IMR-90 (cell line): ENCODE measurements at regions not wholly inside any gene's neighbourhood (a gene's known extent, or its start where the extent isn't known, plus 50 kb on each side); places are given as distances from the start of the nearest gene placed in this dataset.

ENCODE experiments used
- CHD1 ChIP-seq: IDR thresholded peaks from 2 replicates; pipeline ENCODE4 v1.6.1; 2012; ENCODE audit warnings: low read depth, low read length, improper control_type of control experiment
- CTCF ChIP-seq: conservative IDR thresholded peaks from 2 replicates; pipeline ENCODE4 v1.5.1; 2012; ENCODE audit warnings: mild to moderate bottlenecking, low read depth, low read length, improper control_type of control experiment
- POLR2A ChIP-seq: IDR thresholded peaks from 2 replicates; pipeline ENCODE4 v1.6.1; 2012; ENCODE audit warnings: mild to moderate bottlenecking, low read depth, low read length
- RAD21 ChIP-seq: IDR thresholded peaks from 2 replicates; pipeline ENCODE4 v1.6.1; 2012; ENCODE audit warnings: low read length, improper control_type of control experiment
- RFX5 ChIP-seq: IDR thresholded peaks from 2 replicates; pipeline ENCODE4 v1.8.0; 2012; ENCODE audit warnings: low read depth, mild to moderate bottlenecking, low read length, moderate library complexity
- USF2 ChIP-seq: fragments of 150-350 bp; IDR thresholded peaks from 2 replicates; pipeline ENCODE4 v1.6.1; 2017; ENCODE audit warnings: mild to moderate bottlenecking, antibody characterized with exemption, low read length, low read depth
- TF ChIP-seq, protein P1 (sequence below): fragments of 150-350 bp; IDR thresholded peaks from 2 replicates; pipeline ENCODE4 v1.6.1; 2016; ENCODE audit warnings: low read depth, mild to moderate bottlenecking, low read length, moderate library complexity, borderline replicate concordance

- TF ChIP-seq, protein P1, sequence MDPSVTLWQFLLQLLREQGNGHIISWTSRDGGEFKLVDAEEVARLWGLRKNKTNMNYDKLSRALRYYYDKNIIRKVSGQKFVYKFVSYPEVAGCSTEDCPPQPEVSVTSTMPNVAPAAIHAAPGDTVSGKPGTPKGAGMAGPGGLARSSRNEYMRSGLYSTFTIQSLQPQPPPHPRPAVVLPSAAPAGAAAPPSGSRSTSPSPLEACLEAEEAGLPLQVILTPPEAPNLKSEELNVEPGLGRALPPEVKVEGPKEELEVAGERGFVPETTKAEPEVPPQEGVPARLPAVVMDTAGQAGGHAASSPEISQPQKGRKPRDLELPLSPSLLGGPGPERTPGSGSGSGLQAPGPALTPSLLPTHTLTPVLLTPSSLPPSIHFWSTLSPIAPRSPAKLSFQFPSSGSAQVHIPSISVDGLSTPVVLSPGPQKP, result no peak
- TF ChIP-seq RAD21 (no peak), CTCF (no peak), USF2 (no peak), POLR2A (no peak), CHD1 (no peak), RFX5 (no peak)
These were observed 154.5 kb upstream of the C1orf87 start for GRCh38 chr1:60228041-60228491.
